ENCODE measurements at regions not wholly inside any gene's neighbourhood (a gene's known extent, or its start where the extent isn't known, plus 50 kb on each side); places are given as distances from the start of the nearest gene placed in this dataset.

DNA sequence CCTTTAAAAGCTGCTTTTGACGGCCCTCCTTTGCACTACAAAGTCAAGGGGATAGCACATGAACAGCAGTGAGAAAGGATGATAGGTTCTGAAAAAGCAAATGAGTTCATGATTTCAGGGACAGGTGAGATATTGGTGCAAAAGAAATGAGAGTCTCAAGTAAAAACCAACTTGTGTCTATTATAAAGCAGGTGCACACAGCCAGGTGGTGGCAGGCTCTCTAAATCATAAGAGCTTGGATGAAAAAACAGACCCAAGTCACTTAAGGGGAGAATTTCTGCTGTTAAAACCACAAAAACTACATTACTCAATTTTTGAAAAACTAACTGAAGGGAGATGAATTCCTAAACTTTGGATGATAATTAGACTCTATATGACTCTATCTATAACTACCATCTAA, 201.5 kb downstream of the SP3 start:
- peaks cover 0 to 6% (median 0%) of the 10 kb centered on the region in 5 donors for H3K4me1 ChIP-seq (ENCODE audit: control insufficient read depth in 5 of 5, insufficient read depth in 5 of 5, low read length in 5 of 5)
- no peaks in the 10 kb centered on the region for H3K36me3 ChIP-seq (ENCODE audit: control insufficient read depth in 4 of 4, insufficient read depth in 4 of 4, low read length in 4 of 4)
- H3K27ac ChIP-seq (ENCODE audit: low read depth in 1 of 2, low read length in 1 of 2) = no peak overlapping the region
- WGBS, 2 donors = 76% methylated on average over 1 of the region's 1 CpG
- no peak overlapping the region for H3K4me3 ChIP-seq
- DNase-seq (no peak), ATAC-seq (ENCODE audit: insufficient read depth, low FRiP score) (no peak)
- H3K27me3 ChIP-seq (ENCODE audit: control insufficient read depth in 3 of 3, insufficient read depth in 3 of 3, low read length in 2 of 3) = no peaks in the 10 kb centered on the region
- no peaks in the 10 kb centered on the region for H3K9me3 ChIP-seq (ENCODE audit: control insufficient read depth in 4 of 4, insufficient read depth in 3 of 4, low read length in 3 of 4)
- TF ChIP-seq, protein P1, sequence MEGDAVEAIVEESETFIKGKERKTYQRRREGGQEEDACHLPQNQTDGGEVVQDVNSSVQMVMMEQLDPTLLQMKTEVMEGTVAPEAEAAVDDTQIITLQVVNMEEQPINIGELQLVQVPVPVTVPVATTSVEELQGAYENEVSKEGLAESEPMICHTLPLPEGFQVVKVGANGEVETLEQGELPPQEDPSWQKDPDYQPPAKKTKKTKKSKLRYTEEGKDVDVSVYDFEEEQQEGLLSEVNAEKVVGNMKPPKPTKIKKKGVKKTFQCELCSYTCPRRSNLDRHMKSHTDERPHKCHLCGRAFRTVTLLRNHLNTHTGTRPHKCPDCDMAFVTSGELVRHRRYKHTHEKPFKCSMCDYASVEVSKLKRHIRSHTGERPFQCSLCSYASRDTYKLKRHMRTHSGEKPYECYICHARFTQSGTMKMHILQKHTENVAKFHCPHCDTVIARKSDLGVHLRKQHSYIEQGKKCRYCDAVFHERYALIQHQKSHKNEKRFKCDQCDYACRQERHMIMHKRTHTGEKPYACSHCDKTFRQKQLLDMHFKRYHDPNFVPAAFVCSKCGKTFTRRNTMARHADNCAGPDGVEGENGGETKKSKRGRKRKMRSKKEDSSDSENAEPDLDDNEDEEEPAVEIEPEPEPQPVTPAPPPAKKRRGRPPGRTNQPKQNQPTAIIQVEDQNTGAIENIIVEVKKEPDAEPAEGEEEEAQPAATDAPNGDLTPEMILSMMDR (IDR thresholded peaks at IDR 0.05; ENCODE audit: control extremely low read depth, extremely low read depth) = no peak
- H3K9ac ChIP-seq (ENCODE audit: insufficient read depth in 1 of 2, low read length in 2 of 2) = no peak overlapping the region

DNA sequence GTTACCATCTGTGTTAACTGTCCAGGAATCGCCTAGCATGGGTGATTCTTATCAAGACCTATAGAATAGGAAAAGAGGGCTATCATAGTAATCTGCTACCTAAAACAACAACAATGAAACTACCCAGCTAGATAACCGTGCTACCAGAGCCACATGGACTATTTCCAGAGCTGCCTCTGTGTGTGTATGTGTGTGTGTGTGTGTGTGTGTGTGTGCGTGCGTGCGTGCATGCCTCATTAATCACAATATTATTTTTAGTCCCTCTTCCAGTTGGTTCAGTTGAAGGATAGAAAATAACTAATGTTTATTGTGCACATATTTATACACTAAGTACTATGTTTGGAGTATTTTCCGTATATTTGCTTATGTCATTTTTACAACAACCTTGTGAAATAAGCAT, 201.1 kb downstream of the SP3 start:
- Histone ChIP-seq H3K36me3 (ENCODE audit: control insufficient read depth in 4 of 4, insufficient read depth in 4 of 4, low read length in 4 of 4) (no peaks in the 10 kb centered on the region), H3K27me3 (ENCODE audit: control insufficient read depth in 3 of 3, insufficient read depth in 3 of 3, low read length in 2 of 3) (no peaks in the 10 kb centered on the region), H3K9ac (ENCODE audit: insufficient read depth in 1 of 2, low read length in 2 of 2) (no peak overlapping the region), H3K4me3 (no peak overlapping the region), H3K4me1 (ENCODE audit: control insufficient read depth in 5 of 5, insufficient read depth in 5 of 5, low read length in 5 of 5) (peaks cover 0 to 6% (median 0%) of the 10 kb centered on the region in 5 donors), H3K27ac (ENCODE audit: low read depth in 1 of 2, low read length in 1 of 2) (no peak overlapping the region), H3K9me3 (ENCODE audit: control insufficient read depth in 4 of 4, insufficient read depth in 3 of 4, low read length in 3 of 4) (no peaks in the 10 kb centered on the region)
- DNase-seq = no peak
- TF ChIP-seq, protein P1 (IDR thresholded peaks at IDR 0.05; ENCODE audit: control extremely low read depth, extremely low read depth) = no peak
- ATAC-seq (ENCODE audit: insufficient read depth, low FRiP score) = no peak
- WGBS, 2 donors = 65 to 86% methylated on average over 6 of the region's 6 CpGs

DNA sequence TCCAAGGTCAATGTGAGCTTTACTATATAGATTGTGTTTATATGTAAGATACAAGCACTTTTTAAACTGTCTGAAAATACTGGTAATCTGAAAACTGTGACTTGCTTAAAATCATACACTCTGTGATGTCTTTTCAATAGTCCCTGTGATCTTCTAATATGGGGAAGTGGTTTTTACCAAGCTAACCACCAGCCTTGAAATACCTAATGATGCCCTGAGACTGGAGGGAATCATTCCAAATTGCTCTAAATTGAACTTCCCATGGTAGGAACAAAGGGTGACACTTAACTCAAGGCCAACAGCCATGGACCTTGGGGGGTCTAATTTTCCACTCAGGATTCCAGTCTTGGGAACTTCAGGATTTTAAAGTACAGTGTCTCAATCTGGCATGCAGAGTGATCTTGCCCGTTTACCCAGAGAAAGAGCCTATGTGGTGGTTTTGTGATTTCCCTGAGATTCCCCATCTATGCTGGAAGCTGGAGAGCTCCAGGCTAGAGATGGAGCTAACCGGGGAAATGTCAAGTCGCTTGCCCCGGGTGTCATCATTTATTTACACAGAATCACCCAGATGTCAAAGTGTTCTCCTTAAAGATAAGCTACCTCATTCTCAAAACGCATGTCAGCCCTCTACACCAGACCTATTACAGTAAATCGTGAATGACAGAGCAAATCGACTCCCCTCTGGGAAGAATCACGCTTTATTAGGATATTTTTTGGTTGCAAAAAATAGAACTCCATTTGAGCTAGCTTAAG, 198.5 kb downstream of the SP3 start:
- no peak overlapping the region for H3K9ac ChIP-seq (ENCODE audit: insufficient read depth in 1 of 2, low read length in 2 of 2)
- WGBS, 2 donors = 68 to 83% methylated on average over 8 of the region's 8 CpGs
- no peak overlapping the region for H3K4me3 ChIP-seq
- no peaks in the 10 kb centered on the region for H3K27me3 ChIP-seq (ENCODE audit: control insufficient read depth in 3 of 3, insufficient read depth in 3 of 3, low read length in 2 of 3)
- ATAC-seq (ENCODE audit: insufficient read depth, low FRiP score) = no peak
- H3K4me1 ChIP-seq (ENCODE audit: control insufficient read depth in 5 of 5, insufficient read depth in 5 of 5, low read length in 5 of 5) = no peaks in the 10 kb centered on the region
- no peaks in the 10 kb centered on the region for H3K36me3 ChIP-seq (ENCODE audit: control insufficient read depth in 4 of 4, insufficient read depth in 4 of 4, low read length in 4 of 4)
- no peak overlapping the region for H3K27ac ChIP-seq (ENCODE audit: low read depth in 1 of 2, low read length in 1 of 2)
- no peak for DNase-seq
- TF ChIP-seq, protein P1 (IDR thresholded peaks at IDR 0.05; ENCODE audit: control extremely low read depth, extremely low read depth) = no peak
- no peaks in the 10 kb centered on the region for H3K9me3 ChIP-seq (ENCODE audit: control insufficient read depth in 4 of 4, insufficient read depth in 3 of 4, low read length in 3 of 4)

All from lung (tissue), 11 donors.